HG03354 (cell line): ENCODE measurements at regions not wholly inside any gene's neighbourhood (a gene's known extent, or its start where the extent isn't known, plus 50 kb on each side); places are given as distances from the start of the nearest gene placed in this dataset.

Experiments used
- ATAC-seq: cut with Tn5 transposase; IDR thresholded peaks from one replicate; pipeline ENCODE4 v1.9.1; 2021; ENCODE audit warnings: mild to moderate bottlenecking; ENCODE audit not compliant: unreplicated experiment, poor library complexity, severe bottlenecking

DNA sequence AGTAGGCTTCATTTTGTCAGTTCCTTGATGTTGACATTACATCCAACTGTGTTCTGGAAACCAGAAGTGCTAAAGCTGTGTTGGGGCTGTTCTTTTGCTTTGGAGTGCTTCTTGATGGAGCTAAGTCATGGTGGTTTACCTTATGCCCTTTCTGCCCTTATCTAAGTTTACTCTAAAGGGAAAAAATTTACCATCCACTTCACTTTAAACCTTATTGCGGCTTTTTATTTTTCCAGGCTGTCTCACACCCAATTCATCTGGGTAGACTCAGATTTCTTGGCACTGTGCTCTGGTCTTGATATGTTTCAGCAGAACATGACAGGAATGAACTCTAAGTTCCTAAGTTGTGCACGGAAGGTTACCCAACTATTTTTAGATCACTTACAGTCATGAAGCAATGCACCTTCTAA is 104.7 kb upstream of the TTC29 start:
- ATAC-seq: no peak

DNA sequence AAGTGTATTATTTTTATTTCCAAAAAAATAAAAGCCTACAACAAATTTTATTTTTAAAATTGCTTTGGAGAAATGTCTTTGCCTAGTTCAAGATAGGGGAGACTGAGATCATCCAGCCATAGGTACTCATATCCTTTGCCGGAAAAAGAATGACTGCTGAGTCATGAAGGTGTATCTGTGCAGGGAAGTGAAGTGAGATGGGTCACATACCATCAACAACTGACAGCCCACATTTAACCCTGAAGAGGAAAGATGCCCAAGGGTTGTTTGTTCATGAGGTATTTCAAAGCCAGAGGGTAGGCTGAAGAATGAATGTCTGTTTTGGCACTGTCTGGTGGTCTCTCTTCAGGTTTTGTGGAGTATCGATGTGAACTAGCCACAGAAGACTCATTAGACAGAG is 106.7 kb upstream of the TTC29 start:
- no peak for ATAC-seq

DNA sequence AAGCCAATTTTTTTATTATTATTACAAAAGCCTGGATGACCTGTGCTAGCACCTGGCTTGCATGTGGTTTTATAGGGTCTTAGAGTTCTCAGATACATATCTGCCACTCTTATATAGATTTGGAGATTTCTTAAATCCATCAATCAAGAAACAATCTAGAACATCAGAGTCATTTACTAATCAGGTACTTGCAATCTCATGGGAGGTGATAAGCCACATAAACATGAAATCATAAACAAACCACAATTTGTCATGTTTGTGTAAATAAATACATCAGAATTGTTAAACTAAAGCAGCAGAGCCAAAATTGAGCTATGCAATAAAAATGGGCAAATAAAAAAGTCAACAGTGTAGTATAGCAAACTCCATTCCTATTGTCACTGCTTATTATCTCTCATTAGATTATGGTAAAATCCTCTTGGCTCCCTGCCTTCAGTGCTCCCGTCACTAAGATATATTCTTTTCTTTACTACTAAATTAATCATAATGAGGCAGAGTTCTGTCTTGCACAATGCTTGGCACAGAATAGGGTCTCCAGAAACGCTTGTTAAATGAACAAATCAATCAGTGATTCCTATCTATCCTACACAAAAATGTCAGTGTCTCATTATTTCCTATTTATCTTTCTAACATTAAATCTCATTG is 108.7 kb upstream of the TTC29 start:
- no peak for ATAC-seq

DNA sequence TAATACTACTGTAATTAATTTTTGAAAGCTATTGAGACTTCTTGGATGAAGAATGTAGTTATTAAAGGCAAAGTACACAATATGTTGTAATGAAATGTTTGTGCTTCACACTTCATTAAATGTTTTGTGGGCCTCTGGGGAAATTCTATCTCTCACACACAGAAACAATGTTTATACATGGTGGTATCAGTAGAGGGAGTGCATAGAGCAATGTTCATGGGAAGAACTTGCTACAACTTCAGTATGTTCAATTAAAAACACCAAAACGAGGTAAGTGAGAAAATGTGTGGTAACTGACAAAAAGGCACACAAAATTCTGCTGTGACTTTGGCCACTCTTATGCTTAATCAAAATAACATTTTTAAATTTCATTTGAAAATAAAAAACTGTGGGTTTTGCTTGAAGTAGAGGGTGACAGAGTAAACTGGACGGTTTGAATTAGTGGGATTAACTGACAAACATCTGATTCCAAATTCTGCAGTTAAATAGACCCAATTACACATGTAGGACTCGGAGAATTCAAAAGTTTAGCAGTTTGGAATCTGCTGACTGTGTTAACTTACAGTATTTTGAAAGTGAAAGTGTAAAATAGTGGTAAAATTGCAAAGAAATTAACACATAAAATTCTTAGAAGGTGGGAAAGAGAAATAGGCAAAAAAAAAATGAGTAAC is 111.4 kb upstream of the TTC29 start:
- no peak for ATAC-seq

DNA sequence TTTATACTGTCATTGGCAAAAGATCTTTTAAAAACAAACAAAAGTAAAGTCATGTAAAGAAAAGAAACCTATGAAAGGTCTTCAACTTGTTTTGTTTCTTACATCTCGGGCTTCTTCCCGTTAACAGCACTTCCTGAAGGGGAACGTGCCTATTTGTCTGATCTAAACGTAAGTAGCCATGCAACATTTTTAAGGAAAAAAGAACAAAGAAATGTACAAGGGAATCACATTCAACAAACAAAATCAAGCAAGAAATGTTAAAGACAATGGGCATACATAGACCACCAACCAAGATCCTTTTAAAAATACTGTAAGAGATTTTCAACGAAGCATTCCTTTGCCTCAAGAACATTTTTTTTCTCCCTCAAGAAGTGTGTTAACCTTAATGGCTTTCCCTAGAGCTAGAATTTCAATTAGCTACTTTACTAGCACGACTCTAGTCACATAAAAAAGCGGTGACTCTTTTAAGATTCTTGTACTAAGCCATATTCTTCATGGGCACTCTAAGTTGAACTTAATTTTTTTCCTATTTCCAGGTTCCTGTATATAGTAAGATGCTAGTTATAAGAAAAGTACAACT is 112.0 kb upstream of the TTC29 start:
- ATAC-seq: no peak

DNA sequence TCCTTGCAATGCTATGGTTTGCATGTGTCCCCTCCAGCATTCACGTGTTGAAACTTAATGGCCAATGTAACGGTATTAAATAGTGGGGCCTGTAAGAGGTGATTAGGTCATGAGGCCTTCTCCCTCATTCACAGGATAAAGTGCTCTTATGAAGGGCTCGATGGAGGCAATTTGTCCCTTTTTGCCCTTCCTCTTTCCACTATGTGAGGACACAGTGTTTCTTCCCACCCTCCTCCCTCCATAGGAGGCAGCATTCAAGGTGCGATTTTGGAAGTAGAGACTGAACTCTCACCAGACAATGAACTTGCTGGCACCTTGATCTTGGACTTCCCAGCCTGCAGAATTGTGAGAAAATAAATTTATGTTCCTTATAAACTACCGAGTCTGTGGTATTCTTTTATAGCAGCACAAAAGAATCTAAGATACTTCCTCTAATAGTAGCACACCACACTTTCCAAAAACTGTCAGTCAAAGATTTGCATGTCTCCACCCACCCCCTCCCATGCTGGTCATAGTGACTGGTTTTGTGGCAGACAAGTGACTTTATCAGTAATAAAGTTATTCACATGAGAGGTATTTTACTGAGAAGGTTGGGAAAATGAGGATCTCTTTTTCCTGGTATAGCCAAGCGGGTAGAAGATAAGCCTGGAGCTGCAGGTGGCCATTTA is 113.5 kb upstream of the TTC29 start:
- no peak for ATAC-seq

DNA sequence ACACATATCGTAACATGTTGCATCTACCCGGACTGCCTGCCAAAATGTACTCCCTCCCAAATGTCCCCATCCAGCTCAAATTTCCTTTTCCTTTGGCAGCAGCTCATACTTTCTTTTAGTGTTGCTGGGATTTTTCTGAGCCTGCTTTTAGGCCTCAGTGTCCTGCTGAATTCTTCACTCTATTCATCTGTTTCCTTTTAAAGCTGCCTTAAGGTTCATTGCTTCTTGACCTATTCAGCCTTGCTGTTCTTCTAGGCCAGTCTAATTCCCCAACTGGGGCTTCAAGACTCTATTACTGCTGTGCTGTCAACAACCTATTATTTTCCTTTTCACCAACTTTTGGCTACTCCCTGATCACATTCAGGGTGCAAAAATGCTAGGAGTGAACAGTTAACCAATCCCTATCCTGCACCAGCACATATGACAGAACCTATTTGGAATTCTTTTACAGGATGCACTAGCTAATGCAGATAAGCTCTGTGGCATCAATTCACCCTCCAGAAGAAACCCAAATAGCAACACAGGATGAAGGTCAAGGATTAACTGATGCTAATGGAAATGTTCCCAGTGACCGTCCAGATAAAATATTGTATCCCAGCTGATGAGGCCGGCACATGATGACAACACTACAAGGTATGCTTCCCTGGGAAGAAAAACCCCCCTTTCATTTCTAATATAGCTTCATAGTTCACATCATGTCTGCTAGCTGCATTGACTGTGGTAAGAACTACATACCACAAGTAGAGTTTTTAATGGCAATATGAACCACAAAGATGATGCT is 114.7 kb upstream of the TTC29 start:
- no peak for ATAC-seq

DNA sequence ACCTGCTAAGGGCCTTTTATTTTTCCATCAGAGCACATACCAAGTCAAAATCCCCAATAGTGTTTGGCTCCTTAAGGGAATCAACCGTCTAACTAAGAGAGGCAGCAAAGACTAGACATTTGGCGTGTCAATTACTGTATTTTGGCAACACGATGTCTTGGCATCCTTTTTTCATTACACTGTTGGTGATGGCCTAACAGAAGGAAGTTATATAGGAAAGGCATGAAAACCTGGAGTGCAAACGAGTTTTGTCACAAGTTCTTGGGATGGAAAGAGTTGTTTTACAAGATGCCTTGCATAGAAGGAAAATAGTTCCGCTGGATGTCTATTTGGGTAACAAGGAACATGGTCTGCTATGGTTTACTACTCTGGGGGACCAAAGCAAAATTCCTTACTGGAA is 119.2 kb upstream of the TTC29 start:
- ATAC-seq: no peak

DNA sequence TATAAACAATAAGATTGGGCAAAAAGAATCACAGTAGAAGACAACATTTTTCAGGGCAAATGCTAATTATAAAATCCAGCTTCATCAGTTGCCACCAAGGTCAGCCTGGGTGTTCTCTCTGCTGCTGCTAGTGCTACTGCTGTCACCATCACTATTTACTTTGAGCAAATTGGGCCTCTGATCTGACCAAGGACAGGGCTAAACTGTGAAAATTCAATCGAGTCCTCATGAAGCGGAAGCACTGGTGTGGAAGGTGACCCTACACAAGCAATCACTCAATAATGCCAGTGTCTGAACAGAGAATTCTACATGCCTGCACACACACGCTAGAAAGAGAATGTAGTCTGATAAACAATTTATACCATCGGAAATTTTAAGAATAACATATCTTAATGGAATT is 122.9 kb upstream of the TTC29 start:
- no peak for ATAC-seq

DNA sequence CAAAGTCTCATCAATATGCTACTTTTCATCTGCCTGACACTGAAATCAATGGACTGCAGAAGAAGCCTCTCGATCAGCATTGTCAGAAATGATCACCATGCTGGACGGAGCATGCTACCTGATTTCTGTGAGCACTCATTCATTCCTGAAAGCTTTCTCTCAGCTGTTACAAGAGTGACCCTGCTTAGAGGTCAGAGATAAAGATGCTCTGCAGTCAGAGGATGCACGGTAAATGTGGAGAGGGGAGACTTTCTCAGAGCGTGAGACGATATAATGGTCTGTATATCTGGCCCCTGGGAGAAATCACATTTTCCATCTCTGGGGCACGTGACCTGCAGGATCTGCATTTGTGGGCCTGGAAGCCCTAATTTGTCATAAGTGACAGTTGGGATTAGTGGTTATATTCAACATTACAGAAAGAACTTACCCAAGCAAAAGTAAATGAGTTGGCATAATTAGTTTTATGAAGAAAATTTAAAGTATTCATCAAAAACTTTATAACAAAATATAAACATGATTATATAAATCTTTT is 125.6 kb upstream of the TTC29 start:
- no peak for ATAC-seq

DNA sequence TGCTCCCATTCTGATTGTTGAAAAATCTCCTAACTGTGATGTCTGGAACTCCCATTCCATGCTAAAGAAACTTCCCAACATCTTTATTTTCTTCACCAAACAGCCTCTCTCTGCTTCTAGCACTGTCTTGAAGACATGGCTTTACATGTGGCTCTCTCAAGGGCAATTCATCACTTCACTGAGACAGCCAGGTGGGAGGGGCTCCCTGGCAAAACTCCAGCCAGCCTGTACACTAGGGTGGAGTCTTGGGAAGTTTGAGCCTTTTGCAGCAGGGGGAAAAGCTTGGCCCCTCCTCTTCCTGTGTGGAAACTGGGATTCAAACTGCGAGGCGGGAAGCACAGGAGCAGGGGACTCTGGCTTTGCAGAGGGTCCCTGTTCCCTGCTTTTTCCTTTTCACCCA is 130.5 kb upstream of the TTC29 start:
- no peak for ATAC-seq

DNA sequence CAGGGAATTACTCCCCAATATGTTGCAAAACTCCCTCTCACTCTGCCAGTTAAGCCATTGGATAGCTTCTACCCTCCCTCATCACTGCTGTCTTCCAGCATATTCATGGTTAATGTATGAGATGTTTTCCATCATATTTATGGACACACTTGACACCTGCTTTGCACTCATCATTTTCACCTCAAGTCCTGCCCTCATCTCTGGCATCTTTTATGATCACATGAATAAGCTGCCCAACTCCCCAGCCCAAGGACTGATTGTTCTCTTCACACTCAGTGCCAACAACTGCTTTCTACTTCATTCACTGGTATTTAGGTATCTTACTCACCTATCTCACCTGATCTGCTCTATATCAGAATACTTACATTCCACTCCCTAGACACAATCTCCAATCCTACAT is 131.1 kb upstream of the TTC29 start:
- ATAC-seq: no peak

DNA sequence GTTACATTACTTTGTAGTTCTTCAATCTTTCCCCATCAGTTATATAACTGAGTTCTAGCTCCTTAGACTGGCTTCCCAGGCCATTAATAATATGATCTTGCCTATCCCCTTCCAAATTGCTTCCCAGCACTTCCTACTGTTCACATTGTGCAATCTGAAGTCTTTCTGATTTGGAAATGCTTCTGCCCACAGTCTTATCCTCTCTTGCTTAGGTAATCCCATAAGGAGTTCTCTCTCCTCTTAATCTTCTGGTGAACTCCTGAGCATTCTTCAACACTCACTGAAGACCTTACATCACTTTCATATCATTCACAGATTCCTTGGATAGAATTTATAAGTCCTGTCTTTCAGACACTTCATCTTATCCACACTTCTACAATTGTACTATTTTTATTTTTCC is 132.7 kb upstream of the TTC29 start:
- no peak for ATAC-seq

DNA sequence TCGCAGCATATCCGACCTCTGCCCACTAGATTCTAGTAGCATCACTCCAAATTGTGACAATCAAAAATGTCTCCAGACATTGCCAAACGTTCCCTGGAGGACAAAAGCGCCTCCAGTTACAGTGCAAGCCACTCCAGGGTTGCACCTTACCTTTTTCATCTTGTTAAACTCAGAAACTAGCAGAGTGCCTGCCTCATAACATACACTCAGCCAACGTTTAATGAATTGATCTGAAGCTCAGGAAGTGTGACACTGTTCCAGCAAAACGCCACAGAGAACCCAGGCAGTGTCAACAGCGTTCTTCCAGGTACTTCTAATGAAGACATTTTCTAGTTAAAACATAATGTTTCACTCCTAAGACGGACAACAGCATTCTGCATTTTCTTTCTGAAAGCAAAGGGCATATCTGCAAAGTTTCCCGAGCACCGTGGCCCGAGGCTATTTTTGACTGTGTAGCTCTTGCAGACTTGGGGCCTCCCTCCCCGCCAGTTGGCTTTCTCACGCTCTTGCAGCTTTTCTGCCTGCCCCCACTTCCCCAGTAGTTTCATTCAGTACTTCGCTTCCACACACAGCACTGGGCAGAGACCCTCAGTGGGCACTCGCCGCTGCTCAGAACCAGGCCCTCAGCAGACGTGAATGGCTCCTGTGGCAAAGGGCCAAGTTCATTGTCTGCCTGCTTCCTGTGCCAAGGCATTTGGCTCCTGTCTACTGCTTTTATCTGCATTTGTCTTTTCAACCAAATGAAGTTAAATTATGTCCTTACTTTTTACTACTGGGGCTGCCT is 133.4 kb upstream of the TTC29 start:
- no peak for ATAC-seq

DNA sequence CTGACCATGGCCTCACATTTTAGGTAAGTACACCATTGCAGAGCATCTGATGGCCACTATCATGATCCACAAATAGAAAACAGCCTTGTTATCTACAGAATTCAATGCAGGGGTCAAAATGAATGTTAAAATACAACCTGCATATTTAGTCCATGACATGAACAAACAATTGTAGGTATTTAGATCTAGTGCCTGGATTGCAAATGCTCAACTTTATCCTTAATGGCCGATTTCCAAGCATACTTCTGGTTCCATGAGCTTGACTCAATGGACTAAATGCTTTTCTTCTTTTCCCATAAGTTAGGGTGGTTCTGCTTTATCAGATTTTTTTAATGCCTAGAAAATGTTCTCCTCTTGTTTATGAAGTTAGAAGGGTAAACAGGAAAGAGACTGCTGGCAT is 139.2 kb upstream of the TTC29 start:
- no peak for ATAC-seq

DNA sequence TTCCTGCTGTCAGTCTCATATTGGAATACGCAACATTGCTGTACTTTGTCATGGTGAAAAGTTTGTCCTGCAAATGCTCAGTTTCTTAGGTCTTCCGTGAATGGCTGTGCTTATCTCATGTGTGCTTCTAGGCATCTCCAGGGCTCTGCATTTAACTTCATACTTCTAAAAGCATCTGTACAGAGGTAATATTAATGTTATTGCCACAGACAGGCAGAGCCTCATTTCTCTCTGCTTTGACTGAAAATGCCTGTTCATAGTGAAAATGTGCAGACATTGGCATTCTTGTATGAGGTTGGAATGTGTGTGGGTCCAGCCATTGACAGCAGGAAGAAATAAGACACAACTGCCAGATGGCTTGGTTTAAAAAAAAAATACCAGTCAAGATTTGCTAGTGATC is 140.1 kb upstream of the TTC29 start:
- ATAC-seq: no peak

DNA sequence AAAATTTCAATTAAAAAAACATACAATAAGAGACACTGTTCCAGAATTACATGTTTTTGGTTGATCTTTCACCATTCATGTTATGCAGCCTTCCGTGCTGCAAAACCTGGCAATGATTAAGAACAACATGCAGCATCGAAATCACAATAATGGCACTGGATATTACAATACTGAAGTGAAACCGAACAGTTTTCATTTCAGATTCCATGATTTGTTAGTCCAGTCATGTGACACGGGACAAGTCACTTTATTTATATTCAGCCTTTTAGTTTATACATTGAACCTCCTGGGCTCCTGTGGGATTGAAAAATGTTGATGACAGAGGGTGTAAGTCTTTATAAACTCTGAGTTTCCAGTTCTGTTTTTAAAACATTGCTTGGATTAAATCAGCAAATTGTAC is 142.5 kb upstream of the TTC29 start:
- ATAC-seq: no peak

DNA sequence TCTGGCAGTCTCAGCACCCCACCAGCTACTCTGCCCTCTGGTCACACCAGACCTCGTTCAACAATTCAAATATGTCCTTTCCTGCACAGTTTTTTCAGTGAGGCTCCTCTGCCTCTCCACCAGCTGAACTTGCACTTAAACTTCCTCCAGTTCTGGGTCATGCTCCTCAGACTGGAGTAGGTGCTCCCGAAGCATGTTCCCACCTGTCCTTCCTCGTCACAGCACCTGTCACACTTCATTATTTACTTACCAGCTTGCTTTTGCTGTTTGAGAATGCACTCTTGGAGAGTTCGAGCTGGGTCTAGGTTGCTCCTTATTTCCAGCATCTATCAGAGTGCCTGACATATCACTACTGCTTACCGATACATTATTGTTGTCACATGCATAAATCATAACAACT is 144.8 kb upstream of the TTC29 start:
- ATAC-seq: no peak

DNA sequence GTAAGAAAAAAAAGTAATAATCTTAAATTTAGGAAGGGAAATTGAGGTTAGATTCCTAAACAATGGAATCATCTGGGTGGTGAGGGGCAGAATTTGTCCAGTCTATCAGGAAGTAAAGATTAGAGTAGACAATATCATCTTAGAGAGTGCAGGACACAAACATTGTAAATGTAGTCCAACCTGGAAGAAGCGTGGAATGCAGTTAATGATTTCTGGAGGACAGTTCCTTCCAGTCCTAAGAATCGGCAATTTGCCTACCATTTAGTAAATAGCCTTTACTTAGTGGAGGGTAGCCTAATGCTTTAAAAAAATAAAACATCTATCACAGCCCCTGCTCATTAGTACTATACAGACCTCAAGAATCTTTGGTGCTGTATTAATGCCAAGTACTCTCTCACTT is 147.5 kb upstream of the TTC29 start:
- ATAC-seq: no peak
